ENCODE measurements at regions not wholly inside any gene's neighbourhood (a gene's known extent, or its start where the extent isn't known, plus 50 kb on each side); places are given as distances from the start of the nearest gene placed in this dataset.
"Not testable (repeated sequence)": the region's sequence is repeated elsewhere in the genome, so short reads cannot be mapped to it uniquely, and the experiment has no call there.

DNA sequence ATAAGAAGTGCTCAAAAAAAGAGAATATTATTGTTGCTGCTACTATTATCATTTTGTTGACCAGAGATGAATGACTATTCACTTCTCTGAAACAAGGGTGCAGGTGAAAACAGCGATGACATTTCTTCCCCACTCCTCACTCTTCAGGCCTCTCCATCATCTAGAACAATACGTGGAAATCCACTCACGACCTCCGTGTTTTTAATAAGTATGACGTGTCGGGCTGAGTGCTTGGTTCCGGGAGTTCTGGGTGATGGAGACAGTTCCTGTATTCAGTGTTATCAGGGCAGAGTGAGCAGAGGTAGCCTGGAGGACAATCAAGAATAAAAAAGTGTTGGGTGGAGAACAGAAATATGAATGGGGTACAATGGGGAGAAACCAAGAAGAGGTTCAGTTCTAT, 130.0 kb upstream of the ZNF217 start:
- DNase-seq = no peak

DNA sequence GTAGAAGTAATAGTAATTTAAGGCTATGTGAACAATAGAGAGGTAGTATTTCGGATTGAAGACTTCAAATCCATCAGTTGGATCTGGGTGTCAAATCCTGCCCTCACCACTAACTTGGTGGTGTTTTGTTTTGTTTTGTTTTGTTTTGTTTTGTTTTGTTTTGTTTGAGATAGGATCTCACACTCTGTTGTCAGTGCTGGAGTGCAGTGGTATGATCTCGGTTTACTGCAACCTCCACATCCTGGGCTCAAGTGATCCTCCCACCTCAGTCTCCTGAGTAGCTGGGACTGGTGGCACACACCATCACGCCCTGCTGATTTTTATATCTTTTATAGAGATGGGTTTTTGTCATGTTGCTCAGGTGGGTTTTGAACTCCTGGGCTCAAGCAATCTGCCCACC, 129.4 kb upstream of the ZNF217 start:
- no peak for DNase-seq

DNA sequence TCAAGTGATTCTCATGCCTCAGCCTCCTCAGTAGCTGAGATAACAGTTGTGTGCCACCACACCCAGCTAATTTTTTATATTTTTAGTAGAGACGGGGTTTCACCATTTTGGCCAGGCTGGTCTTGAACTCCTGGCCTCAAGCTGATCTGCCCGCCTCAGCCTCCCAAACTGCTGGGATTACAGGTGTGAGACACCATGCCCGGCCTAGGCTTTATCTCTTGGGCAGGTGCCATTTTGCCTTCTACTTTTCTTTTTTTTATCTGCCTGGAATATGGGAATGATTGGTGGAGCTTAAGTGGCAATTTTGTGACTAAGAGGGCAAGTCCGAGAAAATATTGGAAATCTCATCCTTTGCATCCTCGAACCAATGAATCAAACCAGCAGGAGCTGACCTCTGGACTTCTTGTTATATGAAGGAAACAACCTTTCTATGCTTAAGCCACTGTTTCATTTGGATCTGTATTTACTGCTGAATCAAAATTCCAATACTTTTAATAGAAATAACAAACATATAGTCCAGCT, 128.9 kb upstream of the ZNF217 start:
- DNase-seq = no peak

DNA sequence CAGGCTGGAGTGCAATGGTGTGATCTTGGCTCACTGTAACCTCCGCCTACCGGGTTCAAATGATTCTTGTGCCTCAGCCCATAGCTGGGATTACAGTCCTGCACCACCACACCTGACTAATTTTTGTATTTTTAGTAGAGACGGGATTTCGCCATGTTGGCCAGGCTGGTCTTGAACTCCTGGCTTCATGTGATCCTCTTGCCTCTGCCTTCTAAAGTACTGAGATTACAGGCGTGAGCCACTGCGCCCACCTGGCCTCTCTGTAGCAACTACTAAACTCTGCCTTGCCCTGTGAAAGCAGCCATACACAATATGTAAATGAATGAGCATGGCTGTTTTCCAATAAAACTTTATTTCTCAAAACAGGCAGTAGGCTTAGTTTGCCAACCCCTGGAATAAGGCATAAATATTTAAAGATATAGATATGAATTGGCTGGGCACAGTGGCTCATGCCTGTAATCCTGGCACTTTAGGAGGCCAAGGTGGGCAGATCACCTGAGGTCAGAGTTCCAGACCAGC, 127.9 kb upstream of the ZNF217 start:
- DNase-seq = not testable (repeated sequence)

DNA sequence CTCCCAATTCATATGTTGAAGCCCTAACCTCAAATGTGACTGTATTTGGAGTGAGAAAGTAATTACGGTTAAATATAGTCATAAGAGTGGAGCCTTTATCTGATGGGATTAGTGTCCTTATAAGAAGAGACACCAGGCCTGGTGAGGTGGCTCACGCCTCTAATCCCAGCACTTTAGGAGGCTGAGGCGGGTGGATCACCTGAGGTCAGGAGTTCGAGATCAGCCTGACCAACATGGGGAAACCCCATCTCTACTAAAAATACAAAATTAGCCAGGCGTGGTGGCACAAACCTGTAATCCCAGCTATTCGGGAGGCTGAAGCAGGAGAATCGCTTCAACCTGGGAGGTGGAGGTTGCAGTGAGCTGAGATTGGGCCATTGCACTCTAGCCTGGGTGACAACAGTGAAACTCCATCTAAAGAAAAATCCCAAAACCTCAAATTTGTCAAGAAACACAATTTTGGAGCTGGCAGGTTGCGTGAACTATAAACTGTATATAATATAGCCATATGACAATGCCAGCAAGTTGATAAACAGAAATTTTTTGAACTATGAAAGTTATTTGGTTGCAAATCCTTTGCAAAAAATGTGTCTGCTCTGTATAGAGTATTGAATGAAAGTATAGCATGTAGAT, 125.6 kb upstream of the ZNF217 start:
- not testable (repeated sequence) for DNase-seq

DNA sequence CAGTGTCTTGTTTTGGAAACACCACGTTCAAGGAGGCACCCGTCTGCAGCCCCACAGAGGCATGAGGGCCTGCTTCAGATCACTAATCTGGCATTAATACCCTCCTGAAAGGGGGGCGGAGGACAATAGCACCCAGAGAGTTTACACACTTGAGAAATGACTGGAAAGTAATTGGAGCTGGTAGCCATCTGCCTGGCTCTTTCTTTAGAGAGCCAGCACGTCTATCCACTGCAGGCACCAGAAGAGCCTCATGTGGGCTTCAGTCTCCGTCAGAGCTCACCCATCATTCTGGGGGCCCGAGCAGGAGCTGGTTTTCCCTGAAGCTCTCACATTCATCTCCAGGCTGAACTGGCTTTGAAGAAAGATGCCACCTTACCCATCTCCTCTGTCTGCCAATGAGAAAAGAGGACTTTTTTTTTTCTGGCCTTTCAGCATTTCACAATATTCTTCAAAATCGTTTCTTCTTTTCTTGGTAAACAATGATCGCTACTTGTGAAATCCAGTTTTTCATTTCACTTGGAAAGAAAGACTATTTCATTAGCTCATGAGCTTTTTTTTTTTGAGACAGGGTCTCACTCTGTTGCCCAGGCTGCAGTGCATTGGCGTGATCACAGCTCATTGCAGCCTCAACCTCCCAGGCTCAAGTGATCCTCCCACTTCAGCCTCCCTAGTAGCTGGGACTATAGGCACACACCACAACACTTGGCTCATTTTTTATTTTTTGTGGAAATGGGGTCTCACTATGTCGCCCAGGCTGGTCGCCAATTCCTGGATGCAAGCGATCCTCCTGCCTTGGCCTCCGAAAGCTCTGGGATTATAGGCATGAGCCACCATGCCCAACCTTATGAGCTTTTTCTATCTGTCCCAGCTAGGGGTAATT, 124.7 kb upstream of the ZNF217 start:
- no peak for DNase-seq

DNA sequence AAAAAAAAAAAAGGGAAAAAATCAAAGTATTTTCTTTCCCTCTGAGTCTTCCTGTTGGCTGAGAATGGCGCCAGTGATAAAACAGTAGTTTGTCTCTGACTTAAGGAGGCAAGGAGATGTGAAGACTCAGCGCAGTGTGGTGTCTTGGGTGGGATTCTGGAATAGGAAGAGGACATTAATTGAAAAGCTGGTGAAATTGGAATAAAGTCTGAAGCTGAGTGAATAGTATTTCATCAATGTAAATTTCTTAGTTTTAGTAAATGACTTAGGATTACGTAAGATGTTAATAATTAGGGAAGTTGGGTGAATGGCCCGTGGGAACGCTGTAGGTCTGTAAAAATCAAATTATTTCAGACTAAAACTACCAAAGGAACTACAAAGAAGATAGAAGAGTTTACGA, 122.8 kb upstream of the ZNF217 start:
- no peak for DNase-seq

DNA sequence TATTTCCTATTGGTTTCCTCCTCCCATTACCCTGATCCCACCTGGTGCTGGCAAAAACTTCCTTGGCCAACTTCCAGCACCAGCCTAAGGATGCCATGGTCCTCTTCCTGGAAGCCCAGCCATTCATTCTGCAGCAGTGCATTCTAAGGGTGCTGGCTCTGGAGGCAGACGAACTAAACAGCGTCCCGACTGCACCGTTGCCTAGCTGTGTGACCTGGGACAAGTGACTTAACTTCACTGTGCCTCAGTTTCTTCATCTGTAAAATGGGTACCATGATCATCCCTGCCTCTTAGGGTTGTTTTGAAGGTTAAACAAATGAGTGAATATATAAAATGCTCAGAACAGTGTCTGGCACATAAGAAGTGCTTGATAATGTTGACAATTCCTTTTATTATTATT, 120.9 kb upstream of the ZNF217 start:
- no peak for DNase-seq

DNA sequence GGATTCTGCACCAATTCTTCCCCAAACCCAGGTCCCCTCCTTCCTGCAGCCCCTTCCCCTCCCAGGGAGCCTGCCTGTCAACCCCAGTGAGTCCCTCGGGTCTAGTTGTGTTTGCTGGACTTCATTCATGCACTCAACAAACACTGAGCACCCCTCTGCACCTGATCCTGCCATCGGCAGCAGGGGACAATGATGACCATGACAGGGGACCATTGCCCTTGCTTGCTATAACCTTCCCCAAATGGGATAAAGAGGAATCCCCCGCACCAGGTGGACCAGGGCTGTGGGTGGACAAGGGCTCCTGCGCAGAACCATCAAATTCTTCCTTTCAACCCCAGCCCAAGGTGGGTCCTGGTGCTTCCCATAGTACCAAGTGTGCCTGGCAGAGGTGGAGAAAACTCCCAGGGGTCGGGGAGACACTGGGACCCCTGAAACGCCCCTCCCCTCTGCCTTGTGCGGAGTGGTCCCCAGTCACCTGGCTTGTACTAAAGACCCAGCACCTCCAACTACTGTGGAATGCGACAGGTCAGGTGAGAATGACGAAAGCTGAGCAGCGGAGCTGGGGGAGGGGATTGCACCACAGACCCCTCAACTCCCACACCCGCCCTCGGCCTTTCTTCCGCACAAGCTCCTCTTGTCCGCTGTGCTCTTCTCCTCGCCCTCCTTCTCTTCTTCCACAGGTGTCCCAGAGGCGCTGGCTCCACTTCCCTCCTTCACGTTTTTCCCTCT, 119.9 kb upstream of the ZNF217 start:
- DNase-seq = no peak

DNA sequence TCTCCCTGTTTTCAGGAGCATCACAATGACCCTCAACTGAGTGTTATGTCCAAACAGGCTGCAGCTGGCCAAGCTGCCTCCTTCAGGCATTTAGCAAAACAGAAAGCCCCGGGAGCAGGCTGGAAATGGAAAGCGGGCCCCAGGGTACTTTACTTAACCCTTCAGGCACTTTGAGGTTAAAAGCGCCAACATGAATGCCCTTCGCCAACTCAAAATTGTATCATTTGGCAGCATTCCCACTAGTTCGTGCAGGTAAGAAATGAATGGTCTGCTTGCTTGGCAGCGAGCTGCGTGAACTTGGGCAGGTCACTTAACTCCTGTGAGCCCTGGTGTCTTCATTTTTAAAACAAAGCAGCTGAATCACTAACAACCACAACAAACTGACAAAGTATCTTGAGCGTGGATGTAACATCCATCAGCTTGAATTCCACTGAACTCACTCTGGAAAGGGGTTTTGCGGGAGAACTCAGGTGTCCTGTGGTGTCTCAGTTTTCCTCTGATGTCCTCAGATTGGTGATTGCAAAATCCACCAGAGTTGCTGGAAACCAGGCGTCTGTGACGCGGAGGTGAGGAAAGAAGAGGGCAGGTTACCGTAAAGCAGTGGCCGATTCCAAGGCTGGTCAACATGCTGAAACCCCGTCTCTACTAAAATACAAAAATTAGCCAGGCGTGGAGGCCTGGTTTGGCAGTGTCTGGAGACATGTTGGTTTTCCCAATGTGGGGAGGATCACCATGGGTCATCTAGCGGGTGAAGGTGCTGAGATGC, 118.8 kb upstream of the ZNF217 start:
- no peak for DNase-seq

DNA sequence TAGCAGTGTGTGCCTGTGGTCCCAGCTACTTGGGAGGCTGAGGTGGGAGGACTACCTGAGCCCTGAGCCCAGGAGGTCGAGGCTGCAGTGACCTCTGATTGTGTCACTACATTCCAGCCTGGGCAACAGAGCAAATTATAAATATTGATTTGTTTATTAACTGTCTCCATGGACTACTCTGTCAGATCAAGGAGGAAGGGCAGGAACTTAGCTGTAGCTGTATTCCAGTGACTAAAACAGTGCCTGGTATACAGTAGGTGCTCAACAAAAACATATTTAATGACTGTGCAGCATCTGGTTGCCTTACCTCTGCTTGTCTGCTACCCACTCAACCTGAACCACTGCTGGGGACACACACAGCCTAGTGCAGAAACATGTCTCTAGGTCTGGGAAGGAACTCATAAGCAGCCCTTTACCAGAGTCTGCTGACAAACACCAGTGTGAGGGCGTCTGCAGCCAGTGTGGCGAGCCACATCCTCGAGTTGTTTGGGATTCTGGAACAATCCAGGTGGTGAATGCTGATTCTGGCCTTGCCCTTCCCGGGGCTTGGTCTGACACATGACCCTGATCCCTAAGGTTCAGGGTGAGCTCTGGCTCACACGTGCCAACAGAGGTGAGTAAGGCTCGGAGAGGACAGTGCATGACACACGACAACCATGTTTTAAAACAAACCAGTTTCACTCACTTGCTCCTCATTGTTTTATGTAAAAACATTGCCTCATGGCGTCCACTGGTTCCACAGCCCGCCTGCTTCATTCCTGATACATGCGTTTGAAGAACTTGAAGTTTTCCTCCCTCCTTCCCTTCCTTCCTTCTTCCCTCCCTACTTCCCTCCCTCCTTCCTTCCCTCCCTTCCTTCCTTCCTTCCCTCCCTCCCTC, 117.9 kb upstream of the ZNF217 start:
- DNase-seq = no peak

DNA sequence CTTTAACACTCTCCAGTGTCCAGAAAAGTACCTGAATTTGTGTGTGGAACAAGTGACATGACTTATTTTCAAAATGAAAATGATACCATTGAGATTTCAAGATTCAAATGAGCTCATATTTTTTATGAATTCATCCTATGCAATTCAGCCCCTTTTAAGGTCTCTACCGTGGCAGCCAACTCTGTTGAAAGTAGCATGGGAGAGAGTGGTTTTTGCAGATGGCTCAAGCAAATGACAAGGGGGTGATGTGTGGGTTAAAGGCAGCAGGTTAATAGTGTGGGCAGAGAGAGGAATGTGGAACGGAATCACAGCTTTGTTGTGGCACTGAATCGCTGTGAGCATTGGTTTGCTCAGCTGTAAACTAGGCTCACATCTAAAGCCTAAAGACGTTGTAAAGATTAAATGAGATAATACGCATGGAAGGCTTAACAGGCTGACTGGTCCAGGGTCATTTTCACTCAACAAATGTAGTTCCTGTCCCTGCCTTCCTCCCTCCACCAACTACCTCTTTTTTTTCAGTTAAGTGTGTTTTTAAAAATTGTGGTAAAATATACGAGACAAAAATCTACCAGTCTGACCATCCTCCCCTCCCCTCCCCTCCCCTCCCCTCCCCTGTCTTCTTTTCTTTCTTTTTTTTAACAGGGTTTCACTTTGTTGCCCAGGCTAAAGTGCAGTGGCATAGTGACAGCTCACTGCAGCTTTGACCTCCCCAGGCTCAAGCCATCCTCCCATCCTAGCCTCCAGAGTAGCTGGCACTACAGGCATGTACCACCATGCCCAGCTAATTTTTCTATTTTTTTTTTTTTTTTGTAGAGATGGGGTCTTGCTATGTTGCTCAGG, 114.7 kb upstream of the ZNF217 start:
- no peak for DNase-seq

DNA sequence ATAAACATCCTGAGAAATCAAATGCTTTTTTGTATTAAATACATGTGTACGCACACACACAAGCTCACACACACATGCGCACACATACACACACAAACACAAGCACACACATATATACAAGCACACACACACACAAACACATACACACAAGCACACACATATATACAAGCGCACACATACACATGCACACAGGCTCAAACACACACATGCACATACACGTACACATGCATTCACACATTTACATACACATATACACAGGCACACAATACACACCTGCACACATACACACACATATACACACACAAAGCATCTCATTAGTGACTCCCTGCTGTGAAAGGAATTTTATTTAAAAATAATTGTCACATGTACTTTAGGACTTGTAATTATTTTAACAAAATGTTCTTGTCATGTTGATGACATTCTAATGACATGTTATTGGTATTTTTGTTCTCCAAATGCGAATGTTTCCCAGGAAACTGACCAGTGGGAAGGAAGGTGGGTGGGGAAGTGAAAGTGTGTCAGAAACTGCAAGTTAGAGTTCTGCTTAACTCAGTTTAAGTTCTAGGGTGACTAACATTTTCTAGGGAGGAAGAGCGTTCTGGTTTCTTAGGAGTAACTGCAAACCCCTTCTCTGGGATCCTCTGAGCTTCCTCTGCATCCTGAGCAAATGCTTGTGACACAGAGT, 113.9 kb upstream of the ZNF217 start:
- DNase-seq = peak in 1 of 56 donors; percentile 10

DNA sequence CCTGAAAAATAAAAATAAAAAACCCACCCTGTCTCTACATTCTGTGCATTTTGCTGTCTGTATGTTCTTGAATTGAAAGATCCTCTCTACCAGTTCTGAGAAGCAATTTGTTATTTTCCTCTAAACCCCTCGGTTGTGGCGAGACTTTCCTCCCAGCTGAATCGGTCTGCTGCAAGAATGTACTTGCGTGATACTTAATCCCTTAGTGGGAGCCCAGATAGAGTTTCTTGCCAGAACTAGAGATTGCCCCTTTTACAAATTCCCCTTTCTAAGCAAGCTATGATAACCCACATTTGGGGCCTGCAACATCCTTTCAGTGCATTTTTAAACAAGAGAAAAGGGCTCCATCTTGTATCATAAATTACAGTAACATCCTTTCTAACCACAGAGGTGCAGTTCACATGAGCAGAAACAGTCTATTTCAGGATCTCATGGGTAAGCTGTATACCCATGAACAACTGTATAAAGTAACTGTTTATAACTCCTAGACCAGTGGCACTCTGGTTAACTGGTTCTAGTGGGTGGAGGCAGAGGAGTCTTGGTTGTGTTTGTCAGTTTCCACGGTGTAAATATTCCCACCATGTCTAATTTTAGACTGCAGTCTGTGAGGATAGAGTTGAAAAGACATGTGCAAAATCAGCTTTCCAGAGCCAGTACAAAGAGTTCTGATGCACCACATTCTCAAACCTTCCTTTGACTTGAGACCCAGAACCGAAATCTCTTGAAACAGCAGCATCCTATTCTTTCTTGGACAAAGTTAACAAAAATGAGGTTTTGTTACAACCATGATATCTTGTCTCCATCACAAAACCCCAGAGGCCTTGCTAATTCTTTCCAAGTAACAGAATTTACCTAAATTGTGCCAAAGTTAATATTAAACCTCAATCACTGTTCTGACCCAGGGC, 113.1 kb upstream of the ZNF217 start:
- DNase-seq = no peak

DNA sequence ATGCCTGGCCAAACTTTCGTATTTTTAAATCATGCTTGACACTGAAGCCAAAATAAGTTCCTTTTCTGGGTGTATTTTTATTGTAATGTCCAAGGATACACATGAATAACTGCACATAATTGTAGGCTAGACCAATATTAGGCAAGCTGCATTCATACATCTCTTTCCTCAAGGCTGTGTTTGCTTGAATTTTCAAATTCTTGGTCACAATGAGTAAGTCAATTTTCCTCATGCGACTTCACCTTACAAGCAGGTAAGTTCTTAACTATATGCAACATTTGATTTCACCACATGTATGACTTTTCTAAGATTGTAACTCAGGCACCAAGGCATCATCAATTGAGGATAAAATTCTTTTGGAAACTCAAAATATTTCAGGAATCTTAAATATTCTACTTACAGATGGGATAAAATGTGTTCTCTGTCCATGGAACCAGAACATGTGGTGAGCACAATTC, 112.4 kb upstream of the ZNF217 start:
- DNase-seq = no peak

DNA sequence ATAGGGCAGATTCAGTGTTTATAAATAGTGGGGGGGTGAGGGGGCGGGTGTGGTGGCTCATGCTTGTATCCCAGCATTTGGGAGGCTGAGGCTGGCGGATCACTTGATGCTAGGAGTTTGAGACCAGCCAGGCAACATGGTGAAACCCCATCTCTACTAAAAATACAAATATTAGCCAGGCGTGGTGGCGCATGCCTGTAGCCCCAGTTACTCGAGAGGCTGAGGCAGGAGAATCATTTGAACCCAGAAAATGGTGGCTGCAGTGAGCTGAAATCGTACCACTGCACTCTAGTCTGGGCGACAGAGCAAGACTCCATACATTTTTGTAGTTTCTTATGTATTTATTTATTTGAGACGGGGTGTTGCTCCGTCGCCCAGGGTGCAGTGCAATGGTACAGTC, 109.0 kb upstream of the ZNF217 start:
- no peak for DNase-seq

DNA sequence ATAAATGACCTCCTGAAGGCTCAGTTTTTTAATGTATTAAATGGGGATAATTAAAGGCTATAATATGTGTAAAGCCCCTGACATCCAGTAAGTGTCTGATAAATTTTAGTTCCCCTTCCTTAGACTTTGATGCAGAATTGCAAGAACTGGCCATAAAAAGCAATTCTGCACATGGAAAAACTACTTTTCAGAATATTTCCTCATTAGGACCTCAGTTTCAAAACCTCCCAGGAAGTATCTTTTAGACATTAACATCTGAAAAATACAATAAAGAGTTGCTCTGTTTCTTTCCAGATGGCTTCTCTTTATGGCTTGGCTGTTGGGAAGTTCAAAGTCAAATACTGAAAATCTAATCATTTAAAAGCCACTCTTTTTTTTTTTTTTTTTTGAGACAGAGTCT, 106.3 kb upstream of the ZNF217 start:
- DNase-seq = no peak
